ENCODE measurements at regions not wholly inside any gene's neighbourhood (a gene's known extent, or its start where the extent isn't known, plus 50 kb on each side); places are given as distances from the start of the nearest gene placed in this dataset.
"Not testable (repeated sequence)": the region's sequence is repeated elsewhere in the genome, so short reads cannot be mapped to it uniquely, and the experiment has no call there.

- no peak for DNase-seq
Measured at GRCh38 chr5:131001507-131001906, 163.5 kb downstream of the HINT1 start.

GRCh38 chr5:131000289-131000688 is 164.8 kb downstream of the HINT1 start:
- DNase-seq = no peak

- DNase-seq = not testable (repeated sequence)
Measured at GRCh38 chr5:130996720-130997119, 168.3 kb downstream of the HINT1 start.

GRCh38 chr5:130995851-130996250 is 169.2 kb downstream of the HINT1 start:
- DNase-seq = no peak

GRCh38 chr5:130995254-130995515 is 169.9 kb downstream of the HINT1 start:
- DNase-seq = no peak

GRCh38 chr5:130994496-130995253 is 170.4 kb downstream of the HINT1 start:
- DNase-seq = no peak

GRCh38 chr5:130992621-130993020 is 172.4 kb downstream of the HINT1 start:
- no peak for DNase-seq

GRCh38 chr5:130992095-130992494 is 173.0 kb downstream of the HINT1 start:
- DNase-seq = no peak

- no peak for DNase-seq
Measured at GRCh38 chr5:130985776-130986175, 179.3 kb downstream of the HINT1 start.

- no peak for DNase-seq
Measured at GRCh38 chr5:130981663-130982062, 183.4 kb downstream of the HINT1 start.

- no peak for DNase-seq
Measured at GRCh38 chr5:130978475-130978874, 186.6 kb downstream of the HINT1 start.

GRCh38 chr5:130976493-130976892 is 188.6 kb downstream of the HINT1 start:
- no peak for DNase-seq

- DNase-seq = no peak
Measured at GRCh38 chr5:130975847-130976246, 189.2 kb downstream of the HINT1 start.

- no peak for DNase-seq
Measured at GRCh38 chr5:130975299-130975698, 189.8 kb downstream of the HINT1 start.

GRCh38 chr5:130974021-130974683 is 190.9 kb downstream of the HINT1 start:
- no peak for DNase-seq

- no peak for DNase-seq
Measured at GRCh38 chr5:130966990-130967525, 198.0 kb downstream of the HINT1 start.

GRCh38 chr5:130965920-130966319 is 199.1 kb downstream of the HINT1 start:
- no peak for DNase-seq

GRCh38 chr5:130965360-130965759 is 199.7 kb downstream of the HINT1 start:
- DNase-seq = no peak

- no peak for DNase-seq
Measured at GRCh38 chr5:130964231-130965202, 200.5 kb downstream of the HINT1 start.

GRCh38 chr5:130963798-130964197 is 201.3 kb downstream of the HINT1 start:
- no peak for DNase-seq

- DNase-seq = no peak
Measured at GRCh38 chr5:130957151-130957550, 207.9 kb downstream of the HINT1 start.

- DNase-seq = no peak
Measured at GRCh38 chr5:130955041-130955440, 210.0 kb downstream of the HINT1 start.

- no peak for DNase-seq
Measured at GRCh38 chr5:130954336-130954735, 210.7 kb downstream of the HINT1 start.

Measured in NK-92 treated with Interleukin-12 subunit alpha and Interleukin-12 subunit beta, amount 100 ng/mL, for 24 hours (cell line).